PC-3 (cell line): ENCODE measurements at regions not wholly inside any gene's neighbourhood (a gene's known extent, or its start where the extent isn't known, plus 50 kb on each side); places are given as distances from the start of the nearest gene placed in this dataset.

Source experiments
- ATAC-seq: fragments of 200-7000 bp; cut with Tn5 transposase; 2 replicates; pipeline ENCODE4 v1.9.1; 2020; ENCODE audit warnings: mild to moderate bottlenecking, moderate library complexity
- BruUV-seq: library from RNA; stranded (reverse); fragments of 400-500 nt; replicated peaks from 2 replicates; lab custom pipeline; 2021; lab: Mats Ljungman, UMichigan
- CTCF ChIA-PET: fragments of 300-600 bp; sonication (Branson Sonifier 250); formaldehyde crosslinking; loops from one replicate; lab custom pipeline; 2022; ENCODE audit warnings: antibody characterized with exemption; lab: Charles Lee
- POLR2A ChIA-PET: fragments of 300-600 bp; sonication (Branson Sonifier 250); formaldehyde crosslinking; loops from one replicate; lab custom pipeline; 2022; ENCODE audit warnings: antibody characterized with exemption; ENCODE audit not compliant: unreplicated experiment; lab: Charles Lee
- DNase-seq: peaks from one replicate; pipeline ENCODE4 v3.0.0-alpha.2; 2015
- H2AFZ ChIP-seq: fragments of 300-600 bp; sonication (generic); 2 replicates; pipeline ENCODE4 v1.6.0; 2016; ENCODE audit warnings: antibody characterized with exemption, low read length
- H3F3A ChIP-seq: fragments of 300-600 bp; sonication (generic); one replicate; pipeline ENCODE4 v1.6.0; 2017; ENCODE audit warnings: antibody characterized with exemption, low read length, control low read depth, mild to moderate bottlenecking; ENCODE audit not compliant: unreplicated experiment
- H3K27ac ChIP-seq: fragments of 300-600 bp; sonication (generic); 2 replicates; pipeline ENCODE4 v1.5.1; 2016; ENCODE audit warnings: mild to moderate bottlenecking, low read length
- H3K27me3 ChIP-seq: fragments of 300-600 bp; sonication (generic); 2 replicates; pipeline ENCODE4 v1.6.1; 2016; ENCODE audit warnings: low read length, mixed read lengths
- H3K36me3 ChIP-seq: fragments of 300-600 bp; sonication (generic); 2 replicates; pipeline ENCODE4 v1.6.1; 2016; ENCODE audit warnings: low read depth, mixed run types, low read length, mixed read lengths
- H3K4me1 ChIP-seq: fragments of 300-600 bp; sonication (generic); 2 replicates; pipeline ENCODE4 v1.5.1; 2016; ENCODE audit warnings: low read length; ENCODE audit not compliant: insufficient read depth
- H3K4me2 ChIP-seq: fragments of 300-600 bp; sonication (generic); 2 replicates; pipeline ENCODE4 v1.6.0; 2016; ENCODE audit warnings: low read length
- H3K4me3 ChIP-seq: fragments of 300-600 bp; sonication (generic); 2 replicates; pipeline ENCODE4 v1.5.1; 2016; ENCODE audit warnings: mild to moderate bottlenecking, low read length, mixed read lengths
- H3K79me2 ChIP-seq: fragments of 300-600 bp; sonication (generic); 2 replicates; pipeline ENCODE4 v1.6.1; 2017; ENCODE audit warnings: low read length, mixed read lengths
- H3K9ac ChIP-seq: fragments of 300-600 bp; sonication (generic); 2 replicates; pipeline ENCODE4 v1.6.0; 2016; ENCODE audit warnings: mild to moderate bottlenecking, low read length
- H3K9me2 ChIP-seq: fragments of 300-600 bp; sonication (generic); replicated peaks from 2 replicates; pipeline ENCODE4 v1.6.1; 2016; ENCODE audit warnings: mixed run types, low read length, mixed read lengths
- H3K9me3 ChIP-seq: fragments of 300-600 bp; sonication (generic); 2 replicates; pipeline ENCODE4 v1.6.1; 2016; ENCODE audit warnings: low read length, mixed read lengths
- H4K20me1 ChIP-seq: fragments of 300-600 bp; sonication (generic); 2 replicates; pipeline ENCODE4 v1.6.1; 2016; ENCODE audit warnings: low read length, mixed read lengths
- CTCF ChIP-seq: fragments of 300-600 bp; sonication (generic); conservative IDR thresholded peaks from 2 replicates; pipeline ENCODE4 v1.5.1; 2017; ENCODE audit warnings: antibody characterized with exemption, low read depth, mild to moderate bottlenecking, low read length
- EZH2 ChIP-seq: fragments of 300-600 bp; sonication (generic); IDR thresholded peaks from one replicate; pipeline ENCODE4 v1.6.1; 2017; ENCODE audit warnings: antibody characterized with exemption, mild to moderate bottlenecking, low read length; ENCODE audit not compliant: unreplicated experiment
- EZH2phosphoT487 ChIP-seq: fragments of 300-600 bp; sonication (generic); IDR thresholded peaks from 2 replicates; pipeline ENCODE4 v1.6.1; 2018; ENCODE audit warnings: mild to moderate bottlenecking, antibody characterized with exemption, low read length, borderline replicate concordance
- intact Hi-C: fragments of 100-400 bp; cut with micrococcal nuclease; formaldehyde crosslinking; loops from 2 replicates; pipeline ENCODE4 v1.9.0; 2023

GRCh38 chr3:182729903-182730674 lies 63.2 kb upstream of the ATP11B start:
- Histone ChIP-seq H3K27ac (no peak overlapping the region), H4K20me1 (no peaks in the 10 kb centered on the region), H3K27me3 (no peaks in the 10 kb centered on the region), H3K79me2 (no peaks in the 10 kb centered on the region), H3K9me2 (no peaks in the 10 kb centered on the region), H3K4me3 (no peak overlapping the region), H3K9me3 (no peaks in the 10 kb centered on the region), H3K4me2 (no peak overlapping the region), H3F3A (no peaks in the 10 kb centered on the region), H3K9ac (no peak overlapping the region), H2AFZ (no peak overlapping the region), H3K36me3 (no peaks in the 10 kb centered on the region), H3K4me1 (no peaks in the 10 kb centered on the region)
- TF ChIP-seq EZH2 = no peak
- TF ChIP-seq CTCF = no peak
- TF ChIP-seq EZH2phosphoT487 = no peak
- CTCF ChIA-PET = no interaction called here
- ATAC-seq (no peak), DNase-seq (no peak)
- intact Hi-C loops = no loop called here
- BruUV-seq = no TSS peak
- POLR2A ChIA-PET = no interaction called here

- H3K36me3 ChIP-seq = no peaks in the 10 kb centered on the region
- H3K4me1 ChIP-seq = no peaks in the 10 kb centered on the region
- H3K9ac ChIP-seq = no peak overlapping the region
- ChIA-PET CTCF (no interaction called here), POLR2A (no interaction called here)
- no peaks in the 10 kb centered on the region for H3K9me2 ChIP-seq
- no peak overlapping the region for H2AFZ ChIP-seq
- no peak for ATAC-seq
- no peak for DNase-seq
- H3K9me3 ChIP-seq = no peaks in the 10 kb centered on the region
- H4K20me1 ChIP-seq = no peaks in the 10 kb centered on the region
- no peaks in the 10 kb centered on the region for H3F3A ChIP-seq
- intact Hi-C loops = no loop called here
- H3K79me2 ChIP-seq = no peaks in the 10 kb centered on the region
- no peak for TF ChIP-seq EZH2phosphoT487
- TF ChIP-seq EZH2 = no peak
- no peak for TF ChIP-seq CTCF
- H3K27me3 ChIP-seq = no peaks in the 10 kb centered on the region
- BruUV-seq = no TSS peak
- no peak overlapping the region for H3K4me2 ChIP-seq
- no peak overlapping the region for H3K27ac ChIP-seq
- no peak overlapping the region for H3K4me3 ChIP-seq
Observed at GRCh38 chr3:182730675-182731042, 62.6 kb upstream of the ATP11B start.

- no peak for DNase-seq
- Histone ChIP-seq H3K27me3 (no peaks in the 10 kb centered on the region), H3K4me2 (no peak overlapping the region), H3K27ac (no peak overlapping the region), H3K9ac (no peak overlapping the region), H3K9me2 (no peaks in the 10 kb centered on the region), H3F3A (no peaks in the 10 kb centered on the region), H3K36me3 (no peaks in the 10 kb centered on the region), H3K9me3 (no peaks in the 10 kb centered on the region), H4K20me1 (no peaks in the 10 kb centered on the region), H2AFZ (no peak overlapping the region), H3K4me1 (no peaks in the 10 kb centered on the region), H3K79me2 (no peaks in the 10 kb centered on the region), H3K4me3 (no peak overlapping the region)
- ATAC-seq = no peak
- intact Hi-C loops = no loop called here
- POLR2A ChIA-PET = no interaction called here
- BruUV-seq = no TSS peak
- CTCF ChIA-PET = interaction anchor here (0.6 kb wide), 1 partner anchor 1554 kb away, joined by 3 read pairs; no protein-coding TSS in a partner anchor
- TF ChIP-seq EZH2phosphoT487 = no peak
- no peak for TF ChIP-seq EZH2
- TF ChIP-seq CTCF = no peak
Observed at GRCh38 chr3:182731764-182732163, 61.5 kb upstream of the ATP11B start.
